Type B pancreatic cell (in vitro differentiated cells): ENCODE measurements at regions not wholly inside any gene's neighbourhood (a gene's known extent, or its start where the extent isn't known, plus 50 kb on each side); places are given as distances from the start of the nearest gene placed in this dataset.

Experiments
- DNase-seq: peaks from one replicate; pipeline ENCODE4 v3.0.0; 2021; ENCODE audit warnings: mixed read lengths; ENCODE audit not compliant: unreplicated experiment; ENCODE audit errors: extremely low spot score
- H3K27ac Mint-ChIP-seq: 2 replicates; pipeline ENCODE4 v1.8.0; 2021; ENCODE audit warnings: mild to moderate bottlenecking, mixed read lengths
- H3K27me3 Mint-ChIP-seq: 2 replicates; pipeline ENCODE4 v1.8.0; 2021; ENCODE audit warnings: mixed read lengths
- H3K36me3 Mint-ChIP-seq: 2 replicates; pipeline ENCODE4 v1.8.0; 2021; ENCODE audit warnings: mixed read lengths
- H3K4me1 Mint-ChIP-seq: one replicate; pipeline ENCODE4 v1.8.0; 2021; ENCODE audit warnings: mixed read lengths; ENCODE audit not compliant: unreplicated experiment
- H3K4me3 Mint-ChIP-seq: 2 replicates; pipeline ENCODE4 v1.8.0; 2021; ENCODE audit warnings: mild to moderate bottlenecking, mixed read lengths
- H3K9me3 Mint-ChIP-seq: 2 replicates; pipeline ENCODE4 v1.8.0; 2021; ENCODE audit warnings: mixed read lengths
- TF ChIP-seq, protein P1 (sequence below): fragments of 200-600 bp; sonication (generic); conservative IDR thresholded peaks from 2 replicates; pipeline ENCODE4 v1.5.0; 2021; ENCODE audit warnings: antibody characterized with exemption, mild to moderate bottlenecking

DNA sequence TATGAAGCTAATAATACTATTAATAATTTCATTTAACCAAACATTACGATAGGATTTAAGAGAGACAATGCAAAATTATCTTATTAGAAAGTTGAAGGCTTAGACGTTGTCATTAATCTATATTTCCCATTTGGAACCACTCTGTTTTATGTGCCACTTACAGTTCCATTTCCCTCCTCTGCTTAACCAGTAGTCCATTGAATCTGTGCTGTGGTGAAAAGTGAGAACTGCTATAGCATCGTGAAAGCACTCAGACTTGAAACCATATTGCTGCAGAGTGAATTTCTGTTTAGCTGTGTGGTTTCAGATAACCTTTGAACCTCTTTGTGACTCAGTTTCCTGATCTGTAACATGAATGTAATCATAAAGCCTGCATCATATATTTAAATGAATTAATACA lies 2304.5 kb downstream of the MAT2B start:
- TF ChIP-seq, protein P1, sequence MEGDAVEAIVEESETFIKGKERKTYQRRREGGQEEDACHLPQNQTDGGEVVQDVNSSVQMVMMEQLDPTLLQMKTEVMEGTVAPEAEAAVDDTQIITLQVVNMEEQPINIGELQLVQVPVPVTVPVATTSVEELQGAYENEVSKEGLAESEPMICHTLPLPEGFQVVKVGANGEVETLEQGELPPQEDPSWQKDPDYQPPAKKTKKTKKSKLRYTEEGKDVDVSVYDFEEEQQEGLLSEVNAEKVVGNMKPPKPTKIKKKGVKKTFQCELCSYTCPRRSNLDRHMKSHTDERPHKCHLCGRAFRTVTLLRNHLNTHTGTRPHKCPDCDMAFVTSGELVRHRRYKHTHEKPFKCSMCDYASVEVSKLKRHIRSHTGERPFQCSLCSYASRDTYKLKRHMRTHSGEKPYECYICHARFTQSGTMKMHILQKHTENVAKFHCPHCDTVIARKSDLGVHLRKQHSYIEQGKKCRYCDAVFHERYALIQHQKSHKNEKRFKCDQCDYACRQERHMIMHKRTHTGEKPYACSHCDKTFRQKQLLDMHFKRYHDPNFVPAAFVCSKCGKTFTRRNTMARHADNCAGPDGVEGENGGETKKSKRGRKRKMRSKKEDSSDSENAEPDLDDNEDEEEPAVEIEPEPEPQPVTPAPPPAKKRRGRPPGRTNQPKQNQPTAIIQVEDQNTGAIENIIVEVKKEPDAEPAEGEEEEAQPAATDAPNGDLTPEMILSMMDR: no peak
- Mint-ChIP-seq H3K9me3 (no peaks in the 10 kb centered on the region), H3K27ac (no peak overlapping the region), H3K36me3 (no peaks in the 10 kb centered on the region), H3K4me1 (no peaks in the 10 kb centered on the region), H3K4me3 (no peak overlapping the region), H3K27me3 (no peaks in the 10 kb centered on the region)
- no peak for DNase-seq

DNA sequence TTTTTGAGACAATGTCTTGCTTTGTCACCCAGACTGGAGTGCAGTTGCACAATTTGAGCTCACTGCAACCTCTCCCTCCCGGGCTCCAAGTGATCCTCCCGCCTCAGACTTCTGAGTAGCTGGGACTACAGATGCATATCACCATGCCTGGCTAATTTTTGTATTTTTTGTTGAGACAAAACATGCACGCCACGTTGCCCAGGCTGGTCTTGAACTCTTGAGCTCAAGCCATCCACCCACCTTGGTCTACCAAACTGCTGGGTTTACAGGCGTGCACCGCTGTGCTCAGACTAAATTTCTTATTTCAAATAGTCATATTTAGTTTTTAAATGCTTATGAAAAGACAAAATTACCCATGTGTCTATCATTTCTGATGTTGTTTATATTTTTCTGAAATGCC lies 2324.1 kb downstream of the MAT2B start:
- Mint-ChIP-seq H3K27ac (no peak overlapping the region), H3K4me3 (no peak overlapping the region), H3K36me3 (no peaks in the 10 kb centered on the region), H3K4me1 (no peaks in the 10 kb centered on the region), H3K27me3 (no peaks in the 10 kb centered on the region), H3K9me3 (peaks cover 5% of the 10 kb centered on the region)
- DNase-seq: no peak
- TF ChIP-seq, protein P1: no peak

DNA sequence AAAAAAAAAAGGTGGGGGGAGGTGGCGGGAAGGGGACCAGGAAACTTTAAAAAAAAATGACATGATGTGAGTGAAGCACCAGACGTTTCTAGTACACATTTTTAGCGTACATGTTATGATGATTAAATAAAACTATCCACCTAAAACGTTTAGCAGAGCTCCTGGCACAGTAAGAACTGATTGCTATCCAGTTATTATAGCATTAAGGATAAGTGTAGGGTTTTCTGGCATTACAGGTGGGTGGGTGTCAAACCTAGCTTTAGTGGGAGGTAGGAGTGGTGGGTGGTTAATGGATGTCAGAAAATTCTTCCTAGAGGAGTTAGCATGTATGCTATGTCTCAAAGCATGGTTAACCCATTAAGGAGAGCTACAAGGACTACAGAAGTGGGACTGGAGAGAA lies 2329.5 kb downstream of the MAT2B start:
- TF ChIP-seq, protein P1: no peak
- no peak for DNase-seq
- Mint-ChIP-seq H3K4me3 (no peak overlapping the region), H3K4me1 (no peaks in the 10 kb centered on the region), H3K27me3 (no peaks in the 10 kb centered on the region), H3K27ac (no peak overlapping the region), H3K9me3 (no peaks in the 10 kb centered on the region), H3K36me3 (no peaks in the 10 kb centered on the region)

DNA sequence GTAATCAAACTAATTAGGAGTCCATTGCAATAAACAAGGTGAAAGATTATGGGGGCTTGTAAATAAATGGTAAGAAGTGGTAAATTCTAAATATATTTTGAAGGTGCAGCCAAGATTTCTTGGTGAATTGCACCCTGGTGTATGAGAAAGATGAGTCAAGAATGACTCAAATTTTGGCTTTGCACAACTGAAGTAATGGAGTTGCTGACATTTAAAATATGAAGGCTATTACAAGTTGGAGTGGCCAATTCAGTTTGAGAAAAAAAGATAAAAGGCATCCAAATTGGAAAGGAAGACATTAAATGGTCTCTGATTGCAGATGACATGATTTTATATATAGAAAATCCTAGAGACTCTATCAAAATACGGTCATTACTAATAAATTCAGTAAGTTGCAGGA lies 2330.6 kb downstream of the MAT2B start:
- no peaks in the 10 kb centered on the region for H3K36me3 Mint-ChIP-seq
- no peaks in the 10 kb centered on the region for H3K4me1 Mint-ChIP-seq
- DNase-seq: no peak
- no peak overlapping the region for H3K4me3 Mint-ChIP-seq
- no peaks in the 10 kb centered on the region for H3K27me3 Mint-ChIP-seq
- no peak overlapping the region for H3K27ac Mint-ChIP-seq
- H3K9me3 Mint-ChIP-seq: no peaks in the 10 kb centered on the region
- TF ChIP-seq, protein P1: no peak

DNA sequence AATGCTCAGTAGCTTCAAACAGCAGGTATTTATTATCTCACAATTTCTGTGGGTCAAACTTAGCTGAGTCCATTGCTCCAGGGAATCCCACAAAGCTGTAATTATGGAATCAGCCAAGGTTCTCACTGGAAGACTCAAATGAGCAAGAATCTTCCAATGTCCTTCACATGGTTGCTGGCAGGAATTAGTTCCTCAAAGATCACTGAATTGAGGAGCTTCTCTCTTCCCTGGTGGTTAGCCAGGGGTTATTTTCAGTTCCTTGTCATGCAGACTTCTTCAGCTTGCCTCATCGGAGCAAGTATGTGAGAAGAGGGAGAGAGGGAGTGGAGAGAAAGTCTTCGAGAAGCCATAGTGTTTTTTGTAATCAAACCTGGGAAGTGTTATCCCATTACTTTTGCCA lies 2331.9 kb downstream of the MAT2B start:
- TF ChIP-seq, protein P1: no peak
- Mint-ChIP-seq H3K4me1 (no peaks in the 10 kb centered on the region), H3K4me3 (no peak overlapping the region), H3K27ac (no peak overlapping the region), H3K36me3 (no peaks in the 10 kb centered on the region), H3K9me3 (no peaks in the 10 kb centered on the region), H3K27me3 (no peaks in the 10 kb centered on the region)
- no peak for DNase-seq

DNA sequence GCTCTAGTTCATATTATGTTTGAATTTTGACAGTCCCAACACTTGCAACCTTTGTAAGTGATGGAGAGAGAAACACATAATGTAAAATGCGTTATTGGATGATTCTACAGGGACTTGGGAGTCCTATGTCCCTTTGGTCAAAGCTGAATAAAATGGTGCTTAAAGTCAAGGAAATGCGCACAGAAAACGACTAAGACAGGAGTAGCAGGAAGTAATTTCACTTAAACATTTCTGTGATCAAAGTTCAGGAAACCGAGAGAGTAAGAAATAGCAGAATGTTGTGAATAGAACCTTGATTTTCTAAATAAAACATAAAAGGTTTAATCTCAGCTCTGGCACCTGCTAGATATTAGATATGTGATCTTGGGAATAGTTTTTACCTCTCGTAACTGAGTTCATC lies 2339.2 kb downstream of the MAT2B start:
- H3K4me1 Mint-ChIP-seq: no peaks in the 10 kb centered on the region
- DNase-seq: no peak
- TF ChIP-seq, protein P1: no peak
- H3K4me3 Mint-ChIP-seq: no peak overlapping the region
- no peaks in the 10 kb centered on the region for H3K9me3 Mint-ChIP-seq
- no peaks in the 10 kb centered on the region for H3K36me3 Mint-ChIP-seq
- H3K27ac Mint-ChIP-seq: no peak overlapping the region
- no peaks in the 10 kb centered on the region for H3K27me3 Mint-ChIP-seq
